ENCODE measurements at regions not wholly inside any gene's neighbourhood (a gene's known extent, or its start where the extent isn't known, plus 50 kb on each side); places are given as distances from the start of the nearest gene placed in this dataset.
"Not testable (repeated sequence)": the region's sequence is repeated elsewhere in the genome, so short reads cannot be mapped to it uniquely, and the experiment has no call there.

GRCh38 chr1:148315071-148315811 lies 163.2 kb upstream of the NBPF11 start:
- no peak for DNase-seq (ENCODE audit: low read depth)

GRCh38 chr1:148310807-148311206 lies 158.7 kb upstream of the NBPF11 start:
- no peak for DNase-seq (ENCODE audit: low read depth)

- no peak for DNase-seq (ENCODE audit: low read depth)
Observed at GRCh38 chr1:148309940-148310500, 157.9 kb upstream of the NBPF11 start.

DNA sequence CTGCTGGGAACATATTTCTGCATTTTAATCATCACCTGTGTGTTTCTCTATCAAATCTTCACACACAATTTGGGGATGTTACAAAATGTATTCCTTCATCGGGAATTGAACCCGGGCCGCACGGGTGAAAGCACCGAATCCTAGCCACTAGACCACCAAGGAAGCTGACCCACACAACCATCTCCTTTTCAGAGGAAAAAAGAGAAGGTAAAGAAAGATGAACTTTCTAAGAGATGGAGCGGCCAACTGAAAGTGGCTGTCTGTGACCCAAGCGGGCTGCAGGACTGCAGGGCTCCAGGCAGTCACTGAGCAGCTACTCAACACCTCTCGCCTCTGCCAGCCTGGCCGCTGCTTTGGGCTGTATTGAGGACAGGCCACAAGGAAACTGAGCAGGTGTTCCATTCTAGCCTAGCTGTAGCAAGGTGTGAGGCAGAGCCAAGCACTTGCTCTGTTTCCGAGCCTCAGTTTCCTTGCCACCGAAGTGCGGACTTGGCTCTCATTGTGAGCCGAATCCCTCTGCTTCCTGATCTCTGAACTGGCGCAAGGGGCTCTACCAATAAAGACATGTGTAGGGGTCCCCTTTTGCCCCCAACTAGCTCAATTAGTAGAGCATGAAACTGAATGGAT lies 156.9 kb upstream of the NBPF11 start:
- no peak for DNase-seq (ENCODE audit: low read depth)

DNA sequence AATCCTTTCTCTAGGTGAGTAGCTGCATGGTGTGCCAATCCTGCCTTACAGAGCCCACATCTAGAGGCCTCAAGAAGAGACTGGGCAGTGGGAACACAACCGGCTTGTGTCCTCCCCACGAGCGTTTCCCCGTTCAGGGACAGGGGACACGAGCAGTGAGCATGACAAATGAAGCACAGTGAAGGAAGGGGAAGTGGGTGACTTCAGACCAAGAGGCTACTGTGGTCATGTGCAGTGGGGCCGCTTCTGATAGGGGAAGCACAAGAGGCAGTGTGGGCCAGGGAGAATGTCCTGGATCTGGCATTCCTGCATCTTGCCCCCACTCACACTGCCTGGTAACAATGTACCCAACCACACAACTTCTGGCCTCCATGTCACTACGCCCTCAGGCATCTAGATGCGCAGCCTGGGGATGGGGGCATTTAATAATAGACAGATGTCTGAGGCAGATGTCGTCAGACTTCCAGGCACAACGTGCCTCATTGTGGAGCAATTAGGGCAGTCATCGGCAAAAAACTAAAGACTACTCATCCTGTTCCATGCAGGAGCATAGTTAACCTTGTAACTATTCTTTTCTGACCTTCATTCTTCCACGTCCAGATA lies 155.6 kb upstream of the NBPF11 start:
- DNase-seq (ENCODE audit: low read depth): no peak

- DNase-seq (ENCODE audit: low read depth): not testable (repeated sequence)
Observed at GRCh38 chr1:148304935-148305334, 152.9 kb upstream of the NBPF11 start.

DNA sequence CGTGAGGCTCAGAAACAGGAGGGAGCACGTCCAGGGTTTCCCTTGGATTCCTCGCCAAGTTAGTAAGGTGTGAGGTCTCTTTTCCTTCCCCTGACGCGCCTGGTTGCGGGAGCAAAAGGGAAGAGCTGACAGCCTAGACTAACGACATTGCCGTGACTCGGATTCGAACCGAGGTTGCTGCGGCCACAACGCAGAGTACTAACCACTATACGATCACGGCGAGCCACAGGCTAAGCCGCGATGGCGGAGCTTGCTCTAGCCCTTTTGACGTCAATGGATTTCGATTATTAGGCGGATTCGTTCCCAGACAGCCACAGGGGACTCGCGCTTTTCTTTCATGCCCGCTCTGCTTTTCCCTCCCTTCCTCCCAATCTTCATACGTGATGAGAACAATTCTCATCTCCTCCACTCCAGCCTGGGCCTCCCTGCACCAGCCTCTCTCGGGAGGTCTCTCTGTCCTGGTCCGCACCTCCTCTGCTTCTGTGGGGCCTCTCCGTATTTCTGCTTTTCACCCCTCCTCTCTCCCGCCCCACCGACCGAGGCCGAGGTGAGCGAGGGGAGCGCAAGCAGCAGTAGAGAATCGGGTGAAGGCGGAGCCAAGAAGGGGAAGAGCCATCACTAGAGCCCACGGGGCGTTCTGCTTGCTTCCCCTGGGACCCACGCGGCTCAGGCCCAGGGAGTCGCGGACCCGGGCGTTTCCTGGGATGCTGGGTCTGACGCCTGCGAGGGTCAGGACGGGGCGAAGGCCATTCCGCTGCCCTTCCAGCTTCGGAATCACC lies 150.7 kb upstream of the NBPF11 start:
- not testable (repeated sequence) for DNase-seq (ENCODE audit: low read depth)

GRCh38 chr1:148297852-148298251 lies 145.8 kb upstream of the NBPF11 start:
- DNase-seq (ENCODE audit: low read depth): not testable (repeated sequence)

GRCh38 chr1:148296511-148296910 lies 144.4 kb upstream of the NBPF11 start:
- no peak for DNase-seq (ENCODE audit: low read depth)

GRCh38 chr1:148294116-148294807 lies 142.2 kb upstream of the NBPF11 start:
- no peak for DNase-seq (ENCODE audit: low read depth)

GRCh38 chr1:148293651-148294050 lies 141.6 kb upstream of the NBPF11 start:
- DNase-seq (ENCODE audit: low read depth): no peak

DNA sequence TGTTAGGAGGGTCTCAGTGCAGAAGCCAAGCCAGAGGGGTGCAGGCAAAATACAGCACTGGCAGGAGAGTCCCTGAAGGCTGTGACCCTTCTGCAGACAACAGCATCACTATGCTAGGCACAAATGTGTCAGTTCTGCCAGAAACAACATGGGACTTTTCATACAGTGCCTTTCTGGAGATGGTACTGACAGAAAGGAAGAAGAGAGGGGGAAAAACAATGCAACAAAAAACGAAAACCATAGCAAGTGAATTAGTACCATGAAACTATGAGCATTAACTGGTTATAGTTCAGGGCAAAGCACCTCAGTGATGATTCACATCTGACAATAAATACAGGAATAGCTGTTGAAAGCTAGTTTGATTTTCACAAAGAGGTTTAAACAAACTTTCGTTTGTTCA lies 140.8 kb upstream of the NBPF11 start:
- no peak for DNase-seq (ENCODE audit: low read depth)

DNA sequence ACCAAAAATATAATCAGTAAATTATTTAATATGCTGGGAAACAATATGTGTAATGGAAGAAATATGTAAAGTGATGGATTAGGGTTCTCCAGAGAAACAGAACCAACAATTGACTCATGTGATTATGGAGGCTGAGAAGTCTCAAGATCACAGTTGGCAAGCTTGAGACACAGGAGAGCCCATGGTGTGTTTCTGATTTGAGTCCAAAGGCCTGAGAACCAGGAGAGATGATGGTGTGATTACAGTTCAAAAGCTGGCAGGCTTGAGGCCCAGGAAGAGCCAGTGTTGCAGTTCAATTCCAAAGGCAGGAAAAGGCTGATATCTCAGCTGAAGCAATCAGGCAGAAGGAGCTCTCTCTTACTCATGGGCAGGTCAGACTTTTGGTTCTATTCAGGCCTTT lies 138.8 kb upstream of the NBPF11 start:
- DNase-seq (ENCODE audit: low read depth): no peak

- no peak for DNase-seq (ENCODE audit: low read depth)
Observed at GRCh38 chr1:148289647-148290046, 137.6 kb upstream of the NBPF11 start.

DNA sequence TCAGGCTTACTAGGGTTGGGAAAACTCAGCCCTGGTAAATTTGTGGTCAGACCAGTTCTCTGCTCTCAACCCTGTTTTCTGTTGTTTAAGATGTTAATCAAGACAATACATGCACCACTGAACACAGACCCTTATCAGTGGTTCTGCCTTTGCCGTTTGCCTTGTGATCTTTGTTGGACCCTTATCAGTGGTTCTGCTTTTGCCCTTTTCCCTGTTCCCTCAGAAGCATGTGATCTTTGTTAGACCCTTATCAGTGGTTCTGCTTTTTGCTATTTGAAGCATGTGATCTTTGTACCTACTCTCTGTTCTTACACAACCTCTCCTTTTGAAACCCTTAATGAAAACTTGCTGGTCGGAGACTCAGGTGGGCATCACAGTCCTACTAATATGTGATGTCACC lies 133.9 kb upstream of the NBPF11 start:
- not testable (repeated sequence) for DNase-seq (ENCODE audit: low read depth)

GRCh38 chr1:148280831-148281572 lies 128.9 kb upstream of the NBPF11 start:
- not testable (repeated sequence) for DNase-seq (ENCODE audit: low read depth)

DNA sequence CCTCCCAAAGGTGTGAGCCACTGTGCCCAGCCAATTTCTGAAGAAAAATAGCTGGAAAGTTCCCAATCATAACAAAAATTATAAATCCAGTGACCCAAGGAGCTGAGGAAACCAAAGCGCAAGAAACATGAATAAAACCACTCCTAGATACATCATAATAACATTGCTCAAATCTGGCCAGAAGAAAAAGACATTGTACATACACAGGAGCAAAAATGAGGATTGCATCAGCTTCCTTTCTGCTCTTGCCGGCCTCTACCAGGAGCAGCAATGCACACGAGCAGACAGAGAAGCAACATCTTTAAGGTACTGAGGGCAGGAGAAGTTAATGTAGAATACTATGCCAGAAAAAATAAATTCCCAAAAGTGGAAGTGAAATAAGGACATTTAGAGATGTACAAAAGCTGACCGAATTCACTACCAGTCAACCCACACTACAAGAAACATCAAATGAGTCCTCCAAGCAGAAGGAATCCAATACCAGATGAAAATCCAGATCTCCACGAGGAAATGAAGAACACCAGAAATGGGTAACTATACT lies 127.0 kb upstream of the NBPF11 start:
- DNase-seq (ENCODE audit: low read depth): peak; percentile 39

- DNase-seq (ENCODE audit: low read depth): peak; percentile 10
Observed at GRCh38 chr1:148277865-148278279, 125.8 kb upstream of the NBPF11 start.

- DNase-seq (ENCODE audit: low read depth): not testable (repeated sequence)
Observed at GRCh38 chr1:148267066-148267465, 115.0 kb upstream of the NBPF11 start.
